Karpas-422 (cell line): ENCODE measurements at regions not wholly inside any gene's neighbourhood (a gene's known extent, or its start where the extent isn't known, plus 50 kb on each side); places are given as distances from the start of the nearest gene placed in this dataset.

Source experiments
- DNase-seq: peaks from one replicate; pipeline ENCODE4 v3.0.0-alpha.2; 2015
- H2AFZ ChIP-seq: fragments of 200-600 bp; sonication (generic); 2 replicates; pipeline ENCODE4 v1.6.1; 2014; ENCODE audit warnings: antibody characterized with exemption, low read length, mixed read lengths
- H3K27ac ChIP-seq: fragments of 200-600 bp; sonication (generic); 2 replicates; pipeline ENCODE4 v1.5.1; 2014; ENCODE audit warnings: mild to moderate bottlenecking, low read length, moderate library complexity
- H3K27me3 ChIP-seq: fragments of 200-600 bp; sonication (generic); 2 replicates; pipeline ENCODE4 v1.6.1; 2014; ENCODE audit warnings: low read length, mixed read lengths
- H3K36me3 ChIP-seq: fragments of 200-600 bp; sonication (generic); 2 replicates; pipeline ENCODE4 v1.6.1; 2014; ENCODE audit warnings: low read length, mixed read lengths; ENCODE audit not compliant: insufficient read depth
- H3K4me1 ChIP-seq: fragments of 200-600 bp; sonication (generic); 2 replicates; pipeline ENCODE4 v1.6.1; 2014; ENCODE audit warnings: mild to moderate bottlenecking, low read length, mixed read lengths
- H3K4me2 ChIP-seq: fragments of 200-600 bp; sonication (generic); 2 replicates; pipeline ENCODE4 v1.6.1; 2014; ENCODE audit warnings: low read length, low read depth, mild to moderate bottlenecking; ENCODE audit not compliant: poor library complexity, severe bottlenecking
- H3K4me3 ChIP-seq: fragments of 200-600 bp; sonication (generic); 2 replicates; pipeline ENCODE4 v1.5.1; 2014; ENCODE audit warnings: mild to moderate bottlenecking, antibody characterized with exemption, low read length, mixed read lengths
- H3K79me2 ChIP-seq: fragments of 200-600 bp; sonication (generic); 2 replicates; pipeline ENCODE4 v1.6.1; 2014; ENCODE audit warnings: mild to moderate bottlenecking, low read length, mixed read lengths
- H3K9ac ChIP-seq: fragments of 200-600 bp; sonication (generic); 2 replicates; pipeline ENCODE4 v1.6.0; 2014; ENCODE audit warnings: low read length
- H3K9me2 ChIP-seq: fragments of 200-600 bp; sonication (generic), shearing (Covaris generic); replicated peaks from 2 replicates; pipeline ENCODE4 v1.6.0; 2014; ENCODE audit warnings: mild to moderate bottlenecking, low read length, moderate library complexity; ENCODE audit not compliant: insufficient read depth
- H3K9me3 ChIP-seq: fragments of 300-700, 200-600 bp; sonication (generic); 2 replicates; pipeline ENCODE4 v1.6.1; 2014; ENCODE audit warnings: low read length, mixed read lengths
- H4K20me1 ChIP-seq: fragments of 200-600 bp; sonication (generic); 2 replicates; pipeline ENCODE4 v1.6.1; 2014; ENCODE audit warnings: mild to moderate bottlenecking, antibody characterized with exemption, low read length, low read depth; ENCODE audit not compliant: insufficient read depth

DNA sequence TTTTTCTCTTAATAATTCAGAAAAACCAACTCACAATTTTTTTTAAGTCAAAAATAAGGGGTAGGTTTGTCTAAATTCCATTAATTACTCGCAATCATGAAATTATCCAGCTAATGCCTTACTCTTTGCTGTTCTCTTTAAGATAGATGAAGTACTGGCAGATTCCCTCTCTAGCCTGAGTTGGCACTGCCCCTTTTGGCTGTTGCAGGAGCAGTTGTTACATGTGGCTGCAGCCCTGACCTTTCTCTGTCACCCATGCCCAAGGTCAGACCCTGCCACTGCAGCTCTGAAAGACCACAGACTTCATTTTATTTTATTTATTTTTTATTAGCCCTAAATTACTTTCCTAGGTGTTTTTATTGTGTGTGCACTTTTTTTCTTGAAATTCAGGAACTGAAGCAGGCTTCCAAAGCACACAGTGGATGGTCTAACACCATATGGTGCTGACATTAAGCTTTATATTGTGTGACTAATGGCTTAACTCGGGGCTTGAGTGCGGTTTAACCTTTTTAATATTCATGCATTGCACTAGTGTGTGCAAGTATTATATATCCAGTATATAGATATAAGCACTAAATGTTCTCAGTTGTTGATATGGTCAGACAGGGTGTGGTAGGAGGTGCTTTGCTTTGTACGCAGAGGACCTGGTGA lies 313.0 kb downstream of the CDH2 start:
- Histone ChIP-seq H3K9me2 (no peaks in the 10 kb centered on the region), H3K27ac (no peak overlapping the region), H3K9me3 (peaks cover 5% of the 10 kb centered on the region; the same call in 1 of the 2 replicates), H3K4me2 (no peak overlapping the region), H4K20me1 (no peaks in the 10 kb centered on the region), H3K4me1 (no peaks in the 10 kb centered on the region), H2AFZ (no peak overlapping the region), H3K36me3 (no peaks in the 10 kb centered on the region), H3K9ac (no peak overlapping the region), H3K27me3 (no peaks in the 10 kb centered on the region), H3K4me3 (no peak overlapping the region), H3K79me2 (no peaks in the 10 kb centered on the region)
- no peak for DNase-seq

DNA sequence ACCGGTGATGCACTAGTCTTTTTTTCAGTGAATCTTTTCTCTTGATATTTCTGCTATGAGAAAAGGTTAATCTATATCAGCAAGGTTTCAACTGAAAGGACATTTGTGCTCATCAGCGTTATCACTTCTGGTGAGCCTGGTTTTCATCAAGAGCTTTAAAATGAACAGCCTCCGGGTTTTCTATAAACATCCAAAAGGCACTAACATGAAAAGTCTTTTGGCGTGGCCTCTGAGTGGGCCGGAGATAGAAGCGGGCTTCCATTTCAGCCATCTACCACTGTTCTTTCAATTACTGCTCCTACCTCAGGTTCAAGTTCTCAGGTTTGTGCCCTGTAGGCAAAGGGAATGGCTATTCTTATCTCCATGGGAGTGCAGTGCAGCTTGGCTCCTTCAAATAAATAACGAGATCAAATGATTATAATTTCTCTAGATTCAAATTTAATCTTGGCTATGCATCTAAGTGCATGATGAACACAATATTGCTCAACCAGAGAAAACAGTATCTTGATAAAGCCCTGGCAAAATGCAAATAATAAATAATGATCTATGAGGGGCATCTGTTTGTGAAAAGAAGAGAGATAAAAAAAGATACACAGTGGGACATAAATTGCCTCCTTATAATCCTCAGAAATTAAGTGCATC lies 314.8 kb downstream of the CDH2 start:
- H3K79me2 ChIP-seq: no peaks in the 10 kb centered on the region
- H3K9me3 ChIP-seq: peaks cover 5% of the 10 kb centered on the region; the same call in 1 of the 2 replicates
- no peak overlapping the region for H2AFZ ChIP-seq
- no peaks in the 10 kb centered on the region for H4K20me1 ChIP-seq
- no peak overlapping the region for H3K27ac ChIP-seq
- no peak overlapping the region for H3K9ac ChIP-seq
- no peaks in the 10 kb centered on the region for H3K27me3 ChIP-seq
- H3K4me2 ChIP-seq: no peak overlapping the region
- H3K9me2 ChIP-seq: no peaks in the 10 kb centered on the region
- no peak for DNase-seq
- no peak overlapping the region for H3K4me3 ChIP-seq
- H3K4me1 ChIP-seq: no peaks in the 10 kb centered on the region
- no peaks in the 10 kb centered on the region for H3K36me3 ChIP-seq

DNA sequence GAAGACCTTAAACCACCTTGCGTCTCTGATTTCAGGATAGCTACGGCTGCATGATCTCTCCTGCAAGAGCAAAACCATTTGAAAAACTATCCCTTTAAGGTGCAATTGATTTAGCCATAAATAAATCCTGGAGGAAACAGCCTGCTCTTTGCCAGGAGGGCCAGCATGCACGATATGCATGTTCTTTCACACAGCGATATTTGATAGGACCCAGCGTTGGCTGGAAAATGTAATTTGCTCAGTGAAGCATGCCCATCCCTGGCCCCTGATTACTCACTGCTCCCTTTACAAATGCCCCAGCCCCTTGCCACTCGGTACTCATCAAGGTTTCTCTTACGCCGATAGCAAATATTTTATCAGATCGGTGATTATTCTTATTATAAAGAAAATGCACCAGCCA lies 315.4 kb downstream of the CDH2 start:
- Histone ChIP-seq H3K9me3 (peaks cover 5% of the 10 kb centered on the region; the same call in 1 of the 2 replicates), H3K4me3 (no peak overlapping the region), H3K27ac (no peak overlapping the region), H3K36me3 (no peaks in the 10 kb centered on the region), H4K20me1 (no peaks in the 10 kb centered on the region), H3K27me3 (no peaks in the 10 kb centered on the region), H3K4me1 (no peaks in the 10 kb centered on the region), H2AFZ (no peak overlapping the region), H3K79me2 (no peaks in the 10 kb centered on the region), H3K9me2 (no peaks in the 10 kb centered on the region), H3K9ac (no peak overlapping the region), H3K4me2 (no peak overlapping the region)
- no peak for DNase-seq

DNA sequence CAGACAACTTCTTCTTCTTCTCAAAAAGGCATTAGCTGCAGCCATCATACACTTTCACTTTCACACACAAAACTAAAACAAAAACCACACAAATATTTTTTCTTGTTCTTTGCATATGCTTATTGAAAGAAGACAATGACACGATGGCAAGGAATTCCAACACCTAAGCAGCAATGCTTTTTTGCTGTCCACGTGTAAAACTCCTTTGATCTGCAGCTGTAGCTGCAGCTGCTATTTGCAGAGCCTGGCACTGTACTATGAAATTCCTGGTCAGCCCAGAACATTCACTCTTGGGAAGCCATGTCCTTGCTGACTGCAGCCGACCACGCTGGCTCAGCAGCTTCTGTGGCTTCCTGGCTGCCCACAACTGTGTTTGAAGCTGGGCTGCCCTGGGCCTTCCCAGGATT lies 316.2 kb downstream of the CDH2 start:
- H3K4me1 ChIP-seq: no peaks in the 10 kb centered on the region
- no peak overlapping the region for H3K4me2 ChIP-seq
- no peaks in the 10 kb centered on the region for H4K20me1 ChIP-seq
- no peak overlapping the region for H2AFZ ChIP-seq
- H3K27ac ChIP-seq: no peak overlapping the region
- no peaks in the 10 kb centered on the region for H3K9me2 ChIP-seq
- H3K9me3 ChIP-seq: peaks cover 5% of the 10 kb centered on the region; the same call in 1 of the 2 replicates
- H3K4me3 ChIP-seq: no peak overlapping the region
- H3K36me3 ChIP-seq: no peaks in the 10 kb centered on the region
- no peaks in the 10 kb centered on the region for H3K79me2 ChIP-seq
- no peak for DNase-seq
- no peaks in the 10 kb centered on the region for H3K27me3 ChIP-seq
- no peak overlapping the region for H3K9ac ChIP-seq

DNA sequence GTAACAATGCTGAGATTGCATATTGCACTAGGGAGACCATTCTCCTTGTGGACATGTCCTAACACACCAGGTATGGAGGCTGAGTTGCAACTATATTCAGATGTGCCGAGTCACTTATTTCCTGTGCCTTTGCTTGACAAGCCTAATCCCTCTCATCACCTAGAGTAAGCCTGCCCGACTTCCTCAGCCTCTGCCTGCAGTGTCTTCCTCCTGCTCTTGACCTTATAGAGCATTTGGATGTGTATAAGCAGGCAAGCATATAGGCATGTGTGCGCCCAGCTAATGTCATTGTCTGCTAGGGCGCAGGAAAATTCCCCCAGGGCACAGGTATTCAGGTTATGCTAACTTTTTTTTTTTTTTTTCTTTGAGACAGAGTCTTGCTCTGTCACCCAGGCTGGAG lies 316.9 kb downstream of the CDH2 start:
- no peak overlapping the region for H3K4me3 ChIP-seq
- no peaks in the 10 kb centered on the region for H3K9me2 ChIP-seq
- no peak for DNase-seq
- H3K36me3 ChIP-seq: no peaks in the 10 kb centered on the region
- no peaks in the 10 kb centered on the region for H3K79me2 ChIP-seq
- H4K20me1 ChIP-seq: no peaks in the 10 kb centered on the region
- H3K4me2 ChIP-seq: no peak overlapping the region
- H2AFZ ChIP-seq: no peak overlapping the region
- no peak overlapping the region for H3K27ac ChIP-seq
- H3K27me3 ChIP-seq: no peaks in the 10 kb centered on the region
- H3K4me1 ChIP-seq: no peaks in the 10 kb centered on the region
- no peaks in the 10 kb centered on the region for H3K9me3 ChIP-seq
- no peak overlapping the region for H3K9ac ChIP-seq

DNA sequence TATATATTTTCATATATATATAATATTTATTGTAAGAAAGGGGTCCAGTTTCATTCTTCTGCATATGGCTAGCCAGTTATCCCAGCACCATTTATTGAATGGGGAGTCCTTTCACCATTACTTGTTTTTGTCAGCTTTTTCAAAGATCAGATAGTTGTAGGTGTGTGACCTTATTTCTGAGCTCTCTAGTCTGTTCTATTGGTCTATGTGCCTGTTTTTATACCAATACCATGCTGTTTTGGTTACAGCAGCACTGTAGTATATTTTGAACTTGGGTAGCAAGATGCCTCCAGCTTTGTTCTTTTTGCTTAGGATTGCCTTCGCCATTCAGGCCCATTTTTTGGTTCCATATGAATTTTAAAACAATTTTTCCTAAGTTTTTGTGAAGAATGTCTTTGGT lies 320.1 kb downstream of the CDH2 start:
- Histone ChIP-seq H3K9me2 (no peaks in the 10 kb centered on the region), H3K27ac (no peak overlapping the region), H3K9me3 (0 out of 2 replicates have a peak, but pooled peaks cover 4% of the 10 kb centered on the region), H3K79me2 (no peaks in the 10 kb centered on the region), H2AFZ (no peak overlapping the region), H3K9ac (no peak overlapping the region), H3K36me3 (no peaks in the 10 kb centered on the region), H3K4me3 (no peak overlapping the region), H4K20me1 (no peaks in the 10 kb centered on the region), H3K4me2 (no peak overlapping the region), H3K4me1 (no peaks in the 10 kb centered on the region), H3K27me3 (no peaks in the 10 kb centered on the region)
- no peak for DNase-seq

DNA sequence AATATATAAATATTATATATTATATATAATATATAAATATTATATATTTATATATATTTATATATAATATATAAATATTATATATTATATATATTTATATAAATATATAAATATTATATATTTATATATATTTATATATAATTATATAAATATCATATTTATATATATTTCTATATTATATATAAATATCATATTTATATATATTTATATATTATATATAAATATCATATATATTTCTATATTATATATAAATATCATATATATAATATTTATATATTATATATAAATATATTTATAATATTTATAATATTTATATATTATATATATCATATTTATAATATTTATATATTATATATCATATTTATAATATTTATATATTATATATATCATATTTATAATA lies 321.4 kb downstream of the CDH2 start:
- Histone ChIP-seq H3K9me3 (0 out of 2 replicates have a peak, but pooled peaks cover 4% of the 10 kb centered on the region), H2AFZ (no peak overlapping the region), H3K27me3 (no peaks in the 10 kb centered on the region), H3K4me3 (no peak overlapping the region), H3K79me2 (no peaks in the 10 kb centered on the region), H3K4me1 (no peaks in the 10 kb centered on the region), H3K4me2 (no peak overlapping the region), H3K9me2 (no peaks in the 10 kb centered on the region), H4K20me1 (no peaks in the 10 kb centered on the region), H3K9ac (no peak overlapping the region), H3K27ac (no peak overlapping the region), H3K36me3 (no peaks in the 10 kb centered on the region)
- no peak for DNase-seq

DNA sequence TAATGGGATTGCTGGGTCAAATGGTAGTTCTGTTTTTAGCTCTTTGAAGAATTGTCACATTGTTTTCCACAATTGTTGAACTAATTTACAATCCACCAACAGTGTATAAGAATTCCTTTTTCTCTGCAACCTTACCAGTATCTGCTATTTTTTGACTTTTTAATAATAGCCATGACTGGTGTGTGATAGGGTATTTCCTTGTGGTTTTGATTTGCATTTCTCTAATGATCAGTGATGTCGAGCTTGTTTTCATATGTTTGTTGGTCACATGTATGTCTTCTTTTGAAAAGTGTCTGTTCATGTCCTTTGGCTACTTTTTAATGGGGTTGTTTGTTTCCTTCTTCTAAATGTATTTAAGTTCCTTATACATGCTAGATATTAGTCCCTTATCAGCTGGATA lies 322.3 kb downstream of the CDH2 start:
- H3K4me1 ChIP-seq: no peaks in the 10 kb centered on the region
- DNase-seq: no peak
- H3K9ac ChIP-seq: no peak overlapping the region
- no peak overlapping the region for H3K4me3 ChIP-seq
- no peak overlapping the region for H2AFZ ChIP-seq
- no peaks in the 10 kb centered on the region for H3K27me3 ChIP-seq
- no peak overlapping the region for H3K4me2 ChIP-seq
- no peaks in the 10 kb centered on the region for H3K36me3 ChIP-seq
- no peaks in the 10 kb centered on the region for H4K20me1 ChIP-seq
- no peak overlapping the region for H3K27ac ChIP-seq
- H3K79me2 ChIP-seq: no peaks in the 10 kb centered on the region
- 0 out of 2 replicates have a peak, but pooled peaks cover 4% of the 10 kb centered on the region for H3K9me3 ChIP-seq
- H3K9me2 ChIP-seq: no peaks in the 10 kb centered on the region
